ENCODE measurements at regions not wholly inside any gene's neighbourhood (a gene's known extent, or its start where the extent isn't known, plus 50 kb on each side); places are given as distances from the start of the nearest gene placed in this dataset.
A peak's percentile ranks its signal among the peaks of the same experiment; 100 is the strongest.
"Not testable (repeated sequence)": the region's sequence is repeated elsewhere in the genome, so short reads cannot be mapped to it uniquely, and the experiment has no call there.

DNA sequence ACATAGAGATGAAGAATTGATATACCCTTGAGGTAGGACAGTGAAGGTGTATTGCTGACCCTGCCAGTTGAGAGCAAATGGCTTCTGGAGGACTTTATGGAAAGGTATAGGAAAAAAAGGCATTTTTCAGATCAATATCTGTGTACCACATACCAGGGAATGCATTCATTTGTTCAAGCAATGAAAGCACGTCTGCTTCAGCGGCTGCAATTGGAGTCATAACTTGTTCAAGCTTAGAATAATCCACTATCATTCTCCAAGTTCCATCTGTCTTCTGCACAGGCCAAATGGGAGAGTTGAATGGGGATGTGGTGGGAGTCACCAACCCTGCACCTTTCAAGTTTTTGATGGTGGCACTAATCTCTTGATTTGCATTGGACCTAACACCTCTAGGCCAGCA lies 249.6 kb upstream of the PTER start:
- ChIA-PET POLR2A (no interaction called here), CTCF (no interaction called here)
- ATAC-seq (no peak), DNase-seq (no peak)
- H3K36me3 Mint-ChIP-seq (ENCODE audit: low read depth), result no peaks in the 10 kb centered on the region
- no peaks in the 10 kb centered on the region for H3K4me1 Mint-ChIP-seq
- peaks cover 2% of the 10 kb centered on the region for H3K27me3 Mint-ChIP-seq
- H3K4me3 Mint-ChIP-seq, result no peak overlapping the region
- H3K27ac Mint-ChIP-seq, result no peak overlapping the region
- H3K9me3 Mint-ChIP-seq (ENCODE audit: low read depth), result no peaks in the 10 kb centered on the region
- intact Hi-C loops (cut with DNase I, micrococcal nuclease), result loop anchor here in 1 of 2 experiments (10.0 kb wide), 1 partner anchor 588 kb away; no protein-coding TSS in a partner anchor

DNA sequence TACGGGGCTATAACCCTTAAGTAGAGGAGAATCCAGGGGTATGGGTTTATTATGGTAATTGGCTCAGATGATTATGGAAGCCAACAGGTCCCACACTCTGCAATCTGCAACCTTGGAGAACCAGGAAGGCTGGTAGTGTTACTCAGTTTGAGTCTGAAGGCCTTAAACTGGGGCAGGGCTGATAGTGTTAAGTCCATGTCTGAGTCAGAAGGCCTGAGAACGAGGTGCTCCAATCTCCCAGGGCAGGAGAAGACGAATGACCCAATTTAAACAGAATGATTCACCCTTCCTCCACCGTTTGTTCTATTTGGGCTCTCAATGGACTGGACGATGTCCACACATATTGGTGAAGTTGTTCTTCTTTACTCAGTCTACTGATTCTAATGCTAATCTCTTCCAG lies 244.5 kb upstream of the PTER start:
- DNase-seq (no peak), ATAC-seq (no peak)
- CTCF ChIA-PET, result no interaction called here
- no peaks in the 10 kb centered on the region for H3K36me3 Mint-ChIP-seq (ENCODE audit: low read depth)
- no peak overlapping the region for H3K4me3 Mint-ChIP-seq
- H3K9me3 Mint-ChIP-seq (ENCODE audit: low read depth), result no peaks in the 10 kb centered on the region
- no peak overlapping the region for H3K27ac Mint-ChIP-seq
- H3K4me1 Mint-ChIP-seq, result peaks cover 8% of the 10 kb centered on the region
- intact Hi-C loops (cut with DNase I, micrococcal nuclease), result no loop called here
- POLR2A ChIA-PET, result no interaction called here
- H3K27me3 Mint-ChIP-seq, result peaks cover 7% of the 10 kb centered on the region

DNA sequence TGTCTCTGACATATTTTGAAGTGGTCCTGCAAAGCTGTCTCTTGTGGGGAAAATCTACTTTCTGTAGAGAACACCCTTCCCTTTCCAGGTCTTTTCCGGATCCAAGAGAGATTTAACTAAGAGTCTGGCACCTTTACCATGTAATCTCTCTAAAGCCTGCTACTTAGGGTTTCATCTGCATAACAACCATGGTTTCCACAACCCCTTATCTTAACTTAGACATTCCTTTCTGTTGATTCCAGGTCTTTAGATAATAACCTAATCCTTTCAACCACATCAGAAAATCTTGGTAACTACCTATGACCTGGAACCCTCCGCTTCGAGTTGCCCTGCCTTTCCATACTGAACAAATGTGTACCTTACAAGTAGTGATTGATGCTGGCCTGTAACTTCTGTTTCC lies 243.6 kb upstream of the PTER start:
- ChIA-PET CTCF (no interaction called here), POLR2A (no interaction called here)
- Mint-ChIP-seq H3K27ac (no peak overlapping the region), H3K4me3 (no peak overlapping the region), H3K36me3 (ENCODE audit: low read depth) (no peaks in the 10 kb centered on the region), H3K4me1 (peaks cover 8% of the 10 kb centered on the region), H3K27me3 (peaks cover 7% of the 10 kb centered on the region), H3K9me3 (ENCODE audit: low read depth) (no peaks in the 10 kb centered on the region)
- no peak for DNase-seq
- intact Hi-C loops (cut with DNase I, micrococcal nuclease), result no loop called here
- ATAC-seq, result no peak

DNA sequence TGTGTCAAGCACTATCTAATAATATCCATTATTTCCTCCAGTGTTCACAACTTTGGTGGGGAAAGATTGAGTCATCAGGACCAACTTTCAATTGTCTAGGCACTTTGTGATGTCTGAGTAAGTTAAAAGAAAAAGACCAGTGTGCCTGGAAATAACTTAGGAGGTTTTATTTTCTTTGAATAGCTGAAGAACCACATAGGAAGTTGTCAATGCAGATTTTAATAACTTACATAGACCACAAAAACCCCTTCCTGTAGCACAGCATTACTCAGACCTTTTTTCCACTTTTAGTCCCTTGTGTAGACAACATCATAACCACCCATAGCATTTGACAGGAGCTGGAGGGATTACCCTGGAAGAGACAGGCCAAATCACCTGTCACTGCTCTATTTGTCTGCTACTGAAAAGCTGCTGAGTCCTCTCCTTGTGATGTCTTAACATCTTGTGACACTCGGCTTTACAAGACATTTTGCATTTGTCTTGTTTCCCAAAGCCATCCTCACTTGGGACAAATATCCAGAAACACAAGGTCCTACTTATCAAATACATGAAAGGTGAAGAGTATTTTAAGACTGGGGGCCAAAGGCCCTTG lies 241.5 kb upstream of the PTER start:
- no peak for DNase-seq
- no peaks in the 10 kb centered on the region for H3K9me3 Mint-ChIP-seq (ENCODE audit: low read depth)
- H3K36me3 Mint-ChIP-seq (ENCODE audit: low read depth), result no peaks in the 10 kb centered on the region
- ChIA-PET CTCF (no interaction called here), POLR2A (no interaction called here)
- H3K4me1 Mint-ChIP-seq, result peaks cover 8% of the 10 kb centered on the region
- H3K4me3 Mint-ChIP-seq, result no peak overlapping the region
- intact Hi-C loops (cut with DNase I, micrococcal nuclease), result no loop called here
- no peak overlapping the region for H3K27ac Mint-ChIP-seq
- peak; percentile 91 for ATAC-seq
- H3K27me3 Mint-ChIP-seq, result peaks cover 5% of the 10 kb centered on the region

DNA sequence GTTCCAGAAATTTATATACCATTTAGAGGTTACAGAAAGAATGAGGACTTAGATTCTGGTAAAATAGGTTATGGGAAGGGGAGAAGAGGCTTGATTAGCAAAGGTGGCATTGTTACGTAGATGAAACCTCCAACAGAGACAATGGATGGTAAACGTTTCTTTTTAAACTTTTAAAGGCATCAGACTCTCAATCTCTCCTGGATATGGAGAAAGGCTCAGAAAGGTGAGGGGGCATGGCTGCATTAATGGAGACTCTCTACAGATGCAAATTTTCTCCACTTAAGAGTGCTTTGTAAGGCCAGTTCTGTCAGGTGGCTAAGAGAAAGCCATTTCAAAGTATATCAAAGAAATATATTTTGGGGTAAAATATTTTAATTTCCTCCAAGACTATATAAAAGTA lies 240.9 kb upstream of the PTER start:
- Mint-ChIP-seq H3K4me1 (peaks cover 8% of the 10 kb centered on the region), H3K9me3 (ENCODE audit: low read depth) (no peaks in the 10 kb centered on the region), H3K27me3 (peaks cover 5% of the 10 kb centered on the region), H3K36me3 (ENCODE audit: low read depth) (no peaks in the 10 kb centered on the region), H3K4me3 (no peak overlapping the region), H3K27ac (no peak overlapping the region)
- no peak for ATAC-seq
- intact Hi-C loops (cut with DNase I, micrococcal nuclease), result no loop called here
- no peak for DNase-seq
- ChIA-PET CTCF (no interaction called here), POLR2A (no interaction called here)

DNA sequence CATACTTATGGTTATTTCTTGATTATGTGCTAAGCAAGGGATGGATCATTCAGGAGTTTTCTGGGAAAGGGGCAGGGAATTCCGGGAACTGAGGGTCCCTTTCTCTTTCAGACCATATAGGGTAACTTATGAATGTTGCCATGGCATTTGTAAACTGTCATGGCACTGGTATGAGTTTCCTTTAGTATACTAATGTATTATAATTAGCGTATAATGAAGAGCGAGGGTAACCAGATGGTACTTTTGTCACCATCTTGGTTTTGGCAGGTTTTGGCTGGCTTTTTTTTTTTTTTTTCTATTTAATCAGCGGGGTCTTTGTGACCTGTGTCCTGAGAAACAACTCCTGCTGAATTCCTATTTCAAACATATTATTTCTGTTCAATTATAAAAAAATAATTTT lies 237.6 kb upstream of the PTER start:
- intact Hi-C loops (cut with DNase I, micrococcal nuclease), result no loop called here
- H3K27ac Mint-ChIP-seq, result no peak overlapping the region
- POLR2A ChIA-PET, result no interaction called here

DNA sequence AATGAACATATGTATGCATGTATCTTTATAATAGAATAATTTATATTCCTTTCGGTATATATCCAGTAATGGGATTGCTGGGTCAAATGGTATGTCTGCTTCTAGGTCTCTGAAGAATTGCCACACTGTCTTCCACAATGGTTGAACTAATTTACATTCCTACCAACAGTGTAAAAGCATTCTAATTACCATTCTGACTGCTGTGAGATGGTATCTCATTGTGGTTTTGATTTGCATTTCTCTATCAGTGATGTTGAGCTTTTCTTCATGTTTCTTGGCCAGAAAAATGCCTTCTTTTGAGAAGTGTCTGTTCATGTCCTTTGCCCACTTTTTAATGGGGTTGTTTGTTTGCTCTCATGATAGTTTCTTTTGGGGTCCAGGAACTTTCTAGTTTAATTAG lies 213.2 kb upstream of the PTER start:
- DNase-seq, result not testable (repeated sequence)

More for the DNA sequence above, 237.6 kb upstream of the PTER start:
- ATAC-seq (no peak), DNase-seq (no peak)
- H3K9me3 Mint-ChIP-seq (ENCODE audit: low read depth), result no peaks in the 10 kb centered on the region
- H3K4me3 Mint-ChIP-seq, result no peak overlapping the region
- H3K27me3 Mint-ChIP-seq, result peaks cover 5% of the 10 kb centered on the region
- peaks cover 8% of the 10 kb centered on the region for H3K4me1 Mint-ChIP-seq
- CTCF ChIA-PET, result no interaction called here
- H3K36me3 Mint-ChIP-seq (ENCODE audit: low read depth), result no peaks in the 10 kb centered on the region

DNA sequence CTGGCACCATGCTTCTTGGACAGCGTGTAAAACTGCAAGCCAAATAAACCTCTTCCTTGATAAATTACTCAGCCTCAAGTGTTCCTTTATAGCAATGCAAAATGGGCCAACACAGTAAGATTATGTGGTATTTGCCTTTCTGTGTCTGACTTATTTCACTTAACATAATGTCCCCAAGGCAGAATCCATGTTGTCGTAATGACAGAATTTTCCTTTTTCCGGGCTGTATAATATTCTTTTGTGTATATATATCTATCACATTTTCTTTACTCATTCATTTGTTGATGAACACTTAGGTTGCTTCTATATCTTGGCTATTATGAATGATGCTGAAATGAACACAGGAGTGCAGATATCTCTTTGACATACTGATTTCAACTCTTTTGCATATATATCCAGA lies 209.1 kb upstream of the PTER start:
- ATAC-seq, result no peak
- H3K27ac Mint-ChIP-seq, result no peak overlapping the region
- POLR2A ChIA-PET, result no interaction called here
- no peaks in the 10 kb centered on the region for H3K36me3 Mint-ChIP-seq (ENCODE audit: low read depth)
- CTCF ChIA-PET, result no interaction called here
- H3K4me3 Mint-ChIP-seq, result no peak overlapping the region
- DNase-seq, result no peak
- H3K4me1 Mint-ChIP-seq, result no peaks in the 10 kb centered on the region
- H3K9me3 Mint-ChIP-seq (ENCODE audit: low read depth), result peaks cover 20% of the 10 kb centered on the region
- intact Hi-C loops (cut with DNase I, micrococcal nuclease), result no loop called here
- H3K27me3 Mint-ChIP-seq, result no peaks in the 10 kb centered on the region

More for the DNA sequence above, 213.2 kb upstream of the PTER start:
- H3K4me1 Mint-ChIP-seq; ATAC-seq; H3K4me3 Mint-ChIP-seq; H3K27me3 Mint-ChIP-seq; CTCF ChIA-PET; intact Hi-C loops (cut with DNase I, micrococcal nuclease); POLR2A ChIA-PET; H3K36me3 Mint-ChIP-seq (ENCODE audit: low read depth); H3K27ac Mint-ChIP-seq: not testable (repeated sequence)
- H3K9me3 Mint-ChIP-seq (ENCODE audit: low read depth), result peaks cover 25% of the 10 kb centered on the region

DNA sequence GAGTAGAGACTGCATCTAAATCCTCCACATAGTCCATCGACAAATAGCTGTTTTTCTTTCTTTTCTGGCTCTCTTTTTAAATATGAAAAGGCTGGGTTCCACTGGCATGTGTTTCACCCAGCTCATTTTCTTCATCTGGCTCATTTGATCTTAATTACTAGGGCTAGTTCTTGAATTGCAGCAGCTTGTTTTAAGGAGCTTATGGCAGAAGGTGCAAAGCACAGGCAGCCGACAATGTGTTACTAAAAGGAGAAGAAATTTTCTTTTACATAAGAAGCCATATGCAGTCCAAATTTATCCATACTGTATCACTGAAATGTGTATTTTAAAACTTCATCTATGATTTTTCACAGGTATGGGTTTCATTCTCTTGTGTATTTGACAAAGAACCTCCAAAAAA lies 205.6 kb upstream of the PTER start:
- Mint-ChIP-seq H3K9me3 (ENCODE audit: low read depth) (peaks cover 12% of the 10 kb centered on the region), H3K27ac (no peak overlapping the region), H3K36me3 (ENCODE audit: low read depth) (no peaks in the 10 kb centered on the region), H3K4me3 (no peak overlapping the region), H3K27me3 (peaks cover 2% of the 10 kb centered on the region), H3K4me1 (no peaks in the 10 kb centered on the region)
- no peak for ATAC-seq
- POLR2A ChIA-PET, result no interaction called here
- no peak for DNase-seq
- intact Hi-C loops (cut with DNase I, micrococcal nuclease), result no loop called here
- CTCF ChIA-PET, result interaction anchor here (0.9 kb wide), 1 partner anchor 10 kb away, joined by 3 read pairs; no protein-coding TSS in a partner anchor

DNA sequence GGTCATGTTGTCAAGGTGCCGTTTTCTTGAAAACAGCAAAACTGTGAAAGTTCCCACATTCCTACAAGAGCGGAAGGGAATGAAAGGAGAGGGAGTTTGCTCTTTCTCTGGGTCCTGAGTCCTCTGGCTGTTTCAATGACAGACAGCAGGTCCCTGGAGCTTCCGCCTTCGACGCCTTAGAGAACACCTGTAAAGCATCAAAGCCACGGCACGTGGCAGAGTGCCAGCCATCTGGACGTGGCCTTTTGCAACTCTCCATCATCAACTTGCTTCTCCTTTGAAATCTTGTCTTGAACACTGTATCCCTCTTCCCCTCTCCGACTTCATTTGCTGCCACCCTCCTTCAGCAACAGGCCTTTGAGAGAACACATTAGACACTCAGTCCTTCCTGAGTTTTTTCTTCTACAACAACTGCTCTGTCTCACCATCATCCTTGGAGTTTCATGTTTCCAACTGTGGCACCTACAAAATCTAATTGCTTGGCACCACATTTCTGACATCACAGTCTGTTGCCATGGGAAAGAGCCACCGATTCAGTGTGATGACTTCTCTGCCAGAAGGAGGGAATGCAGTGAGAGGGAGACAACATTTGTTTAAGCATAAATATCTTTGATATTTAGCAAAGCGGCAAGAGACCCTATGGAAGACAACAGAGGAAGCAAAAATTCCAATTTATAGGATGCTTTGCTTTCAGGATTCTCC lies 204.9 kb upstream of the PTER start:
- Mint-ChIP-seq H3K4me3 (no peak overlapping the region), H3K9me3 (ENCODE audit: low read depth) (peaks cover 12% of the 10 kb centered on the region), H3K4me1 (no peaks in the 10 kb centered on the region), H3K27ac (no peak overlapping the region), H3K27me3 (peaks cover 2% of the 10 kb centered on the region), H3K36me3 (ENCODE audit: low read depth) (no peaks in the 10 kb centered on the region)
- ATAC-seq (no peak), DNase-seq (no peak)
- ChIA-PET CTCF (no interaction called here), POLR2A (no interaction called here)
- intact Hi-C loops (cut with DNase I, micrococcal nuclease), result no loop called here

DNA sequence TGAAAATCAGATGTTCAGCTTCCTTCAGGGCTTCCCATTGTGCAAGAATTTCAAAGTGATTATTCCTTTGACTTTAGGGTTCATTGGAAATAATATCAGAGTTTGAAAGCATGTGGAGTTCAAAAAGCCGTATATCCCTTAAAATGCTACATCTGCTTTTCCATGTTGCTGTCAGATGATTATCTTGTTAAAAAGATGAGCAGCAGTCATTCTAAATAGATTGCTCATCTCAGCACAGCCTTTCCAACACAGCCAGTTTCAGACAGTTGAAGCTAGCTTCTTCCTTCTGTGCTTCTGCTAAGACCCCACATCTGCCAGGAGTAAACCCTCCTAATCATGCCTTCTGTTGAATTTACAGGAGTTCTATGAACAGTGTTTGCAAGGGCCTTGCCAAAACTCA lies 204.4 kb upstream of the PTER start:
- CTCF ChIA-PET, result no interaction called here
- POLR2A ChIA-PET, result no interaction called here
- Mint-ChIP-seq H3K36me3 (ENCODE audit: low read depth) (no peaks in the 10 kb centered on the region), H3K27me3 (peaks cover 2% of the 10 kb centered on the region), H3K4me3 (no peak overlapping the region), H3K4me1 (no peaks in the 10 kb centered on the region), H3K27ac (no peak overlapping the region), H3K9me3 (ENCODE audit: low read depth) (peaks cover 7% of the 10 kb centered on the region)
- no peak for DNase-seq
- intact Hi-C loops (cut with DNase I, micrococcal nuclease), result no loop called here
- ATAC-seq, result no peak

DNA sequence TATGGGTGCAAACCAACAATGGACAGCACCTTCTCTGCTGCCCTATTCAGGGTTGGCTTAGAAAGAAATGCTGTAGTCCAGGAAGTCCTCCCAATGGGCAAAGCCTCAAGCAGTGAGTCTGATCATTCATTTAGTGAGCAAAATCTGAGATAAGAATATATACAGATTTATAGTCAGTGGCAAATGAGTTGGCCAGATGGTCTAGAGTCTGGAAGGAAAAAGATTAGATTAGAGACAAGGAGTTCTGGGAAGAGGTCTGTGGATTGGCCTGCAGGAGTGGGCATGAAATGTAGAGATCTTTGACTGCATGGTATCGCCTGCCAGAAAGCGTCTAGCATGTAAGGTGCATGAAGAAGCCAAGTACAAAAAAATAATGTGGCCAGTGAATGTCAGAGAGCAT lies 201.9 kb upstream of the PTER start:
- ChIA-PET CTCF (no interaction called here), POLR2A (no interaction called here)
- ATAC-seq (no peak), DNase-seq (no peak)
- peaks cover 2% of the 10 kb centered on the region for H3K27me3 Mint-ChIP-seq
- H3K27ac Mint-ChIP-seq, result no peak overlapping the region
- H3K9me3 Mint-ChIP-seq (ENCODE audit: low read depth), result no peaks in the 10 kb centered on the region
- H3K4me3 Mint-ChIP-seq, result no peak overlapping the region
- H3K36me3 Mint-ChIP-seq (ENCODE audit: low read depth), result no peaks in the 10 kb centered on the region
- intact Hi-C loops (cut with DNase I, micrococcal nuclease), result no loop called here
- H3K4me1 Mint-ChIP-seq, result no peaks in the 10 kb centered on the region
